HG02852 (cell line): ENCODE measurements at regions not wholly inside any gene's neighbourhood (a gene's known extent, or its start where the extent isn't known, plus 50 kb on each side); places are given as distances from the start of the nearest gene placed in this dataset.
A peak's percentile ranks its signal among the peaks of the same experiment; 100 is the strongest.
"Not testable (repeated sequence)": the region's sequence is repeated elsewhere in the genome, so short reads cannot be mapped to it uniquely, and the experiment has no call there.

Experiments
- ATAC-seq: cut with Tn5 transposase; IDR thresholded peaks from one replicate; pipeline ENCODE4 v1.9.1; 2021; ENCODE audit warnings: mild to moderate bottlenecking, moderate library complexity; ENCODE audit not compliant: unreplicated experiment

DNA sequence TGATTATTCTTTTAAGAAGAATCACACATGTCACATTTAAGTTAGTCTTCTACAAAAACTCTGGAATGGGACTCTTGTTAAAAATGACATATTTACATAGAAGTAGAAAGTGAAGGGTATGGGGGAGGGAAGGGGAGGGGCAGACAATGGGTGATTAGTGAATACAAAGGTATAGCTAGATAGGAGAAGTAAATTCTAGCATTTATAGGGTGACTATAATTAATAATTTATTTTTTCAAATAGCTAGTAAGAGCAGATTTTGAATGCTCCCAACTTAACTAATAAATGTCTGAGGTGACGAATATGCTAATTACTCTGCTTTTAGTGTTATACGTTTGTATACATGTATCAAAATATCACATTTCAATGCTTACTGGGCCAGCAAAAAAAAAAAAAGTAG lies 59.4 kb downstream of the BLTP3B start:
- no peak for ATAC-seq

DNA sequence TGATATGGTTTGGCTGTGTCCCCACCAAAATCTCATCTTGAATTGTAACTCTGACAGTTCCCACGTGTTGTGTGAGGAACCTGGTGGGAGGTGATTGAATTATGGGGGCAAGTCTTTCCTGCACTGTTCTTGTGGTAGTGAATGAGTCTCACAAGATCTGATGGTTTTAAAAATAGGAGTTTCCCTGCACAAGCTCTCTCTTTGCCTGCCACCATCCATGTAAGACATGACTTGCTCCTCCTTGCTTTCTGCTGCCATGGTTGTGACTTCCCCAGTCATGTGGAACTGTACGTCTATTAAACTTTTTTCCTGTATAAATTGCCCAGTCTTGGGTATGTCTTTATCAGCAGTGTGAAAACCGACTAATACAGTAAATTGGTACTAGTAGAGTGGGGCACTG lies 63.9 kb downstream of the BLTP3B start:
- not testable (repeated sequence) for ATAC-seq

- ATAC-seq = no peak
These were observed 65.3 kb downstream of the BLTP3B start for GRCh38 chr12:100077367-100077766.

GRCh38 chr12:100075598-100075997 lies 67.1 kb downstream of the BLTP3B start:
- ATAC-seq = no peak

- no peak for ATAC-seq
These were observed 72.9 kb downstream of the BLTP3B start for GRCh38 chr12:100069795-100070194.

GRCh38 chr12:100068305-100068704 lies 74.4 kb downstream of the BLTP3B start:
- no peak for ATAC-seq

DNA sequence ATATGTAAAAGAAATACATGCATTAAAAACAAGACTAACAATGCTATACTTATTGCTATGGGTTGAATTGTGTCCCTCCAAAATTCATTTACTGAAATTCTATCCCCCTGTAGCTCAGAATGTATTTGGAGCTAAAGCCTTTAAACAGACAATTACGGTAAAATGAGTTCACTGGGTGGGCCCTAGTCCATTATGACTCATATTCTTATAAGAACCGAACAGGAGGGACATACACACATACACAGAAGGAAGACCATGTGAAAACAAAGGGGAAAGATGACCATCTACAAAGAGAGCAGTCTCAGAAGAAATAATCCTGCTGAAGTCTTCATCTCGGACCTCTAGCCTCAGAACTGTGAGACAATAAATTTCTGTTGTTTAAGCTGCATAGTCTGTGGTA lies 77.1 kb upstream of the ANKS1B start:
- no peak for ATAC-seq

- ATAC-seq = peak; percentile 60
These were observed 73.8 kb upstream of the ANKS1B start for GRCh38 chr12:100058482-100059029.

DNA sequence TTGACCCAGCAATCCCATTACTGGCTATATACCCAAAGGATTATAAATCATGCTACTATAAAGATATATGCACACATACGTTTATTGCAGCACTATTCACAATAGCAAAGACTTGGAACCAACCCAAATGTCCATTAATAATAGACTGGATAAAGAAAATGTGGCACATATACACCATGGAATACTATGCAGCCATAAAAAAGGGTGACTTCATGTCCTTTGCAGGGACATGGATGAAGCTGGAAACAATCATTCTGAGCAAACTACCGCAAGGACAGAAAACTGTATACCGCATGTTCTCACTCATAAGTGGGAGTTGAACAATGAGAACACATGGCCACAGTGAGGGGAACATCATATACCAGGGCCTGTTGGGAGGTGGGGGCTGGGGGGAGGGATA lies 61.5 kb upstream of the ANKS1B start:
- ATAC-seq = not testable (repeated sequence)

- ATAC-seq = no peak
These were observed 59.5 kb upstream of the ANKS1B start for GRCh38 chr12:100044266-100044665.

- ATAC-seq = no peak
These were observed 58.9 kb upstream of the ANKS1B start for GRCh38 chr12:100043631-100044030.
